GM18502 (cell line): ENCODE measurements at regions not wholly inside any gene's neighbourhood (a gene's known extent, or its start where the extent isn't known, plus 50 kb on each side); places are given as distances from the start of the nearest gene placed in this dataset.

ENCODE experiments used
- ATAC-seq: cut with Tn5 transposase; IDR thresholded peaks from one replicate; pipeline ENCODE4 v1.9.1; 2021; ENCODE audit warnings: mild to moderate bottlenecking; ENCODE audit not compliant: unreplicated experiment, poor library complexity

GRCh38 chr1:201609661-201610318, 70.9 kb downstream of the NAV1 start:
- ATAC-seq: no peak

DNA sequence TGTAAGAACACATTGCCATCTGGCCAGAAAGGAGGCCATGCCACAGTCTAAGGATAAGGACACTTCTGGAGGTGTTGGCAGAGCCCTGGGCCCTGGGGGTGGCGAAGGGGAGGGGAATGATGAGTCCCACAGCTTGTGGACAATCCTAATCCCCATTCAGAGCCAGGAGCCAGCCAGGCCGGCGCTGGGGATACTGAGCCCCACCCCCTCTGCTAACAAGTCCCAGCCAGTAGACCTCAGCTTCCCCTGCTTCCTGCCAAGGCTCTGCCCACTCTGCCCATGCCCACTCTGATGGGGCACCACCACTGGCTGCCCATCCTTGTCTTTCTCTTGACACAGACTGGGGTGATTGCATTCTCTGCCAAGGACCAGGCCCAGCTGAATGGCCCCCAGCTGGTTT, 71.9 kb downstream of the NAV1 start:
- ATAC-seq: no peak

- ATAC-seq: no peak
These were observed 73.7 kb downstream of the NAV1 start for GRCh38 chr1:201612645-201613044.

- no peak for ATAC-seq
These were observed 75.5 kb downstream of the NAV1 start for GRCh38 chr1:201614262-201615015.

- ATAC-seq: no peak
These were observed 78.2 kb downstream of the NAV1 start for GRCh38 chr1:201617157-201617556.

DNA sequence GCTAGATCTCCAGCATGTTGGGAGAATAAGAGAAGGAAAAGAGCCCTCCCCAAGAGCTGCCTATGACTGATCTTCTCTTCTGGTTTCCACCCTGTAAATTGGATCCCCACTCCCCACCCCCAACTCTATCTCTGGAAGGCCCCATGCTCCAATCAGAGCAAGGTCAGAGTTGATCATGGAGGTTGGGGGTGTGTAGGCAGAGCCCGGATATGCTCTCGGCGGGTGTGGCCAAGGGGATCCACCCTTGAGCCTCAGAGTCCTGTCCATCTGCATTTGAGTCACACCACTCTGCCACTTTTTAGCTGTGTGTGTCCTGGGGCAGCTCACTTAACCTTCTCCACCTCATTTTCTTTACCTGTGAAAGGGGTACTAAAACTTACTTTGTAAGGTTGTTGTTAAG, 79.5 kb downstream of the NAV1 start:
- ATAC-seq: no peak

- ATAC-seq: no peak
These were observed 80.0 kb downstream of the NAV1 start for GRCh38 chr1:201618905-201619304.

GRCh38 chr1:201619513-201619912, 80.6 kb downstream of the NAV1 start:
- no peak for ATAC-seq

GRCh38 chr1:201622353-201622752, 83.4 kb downstream of the NAV1 start:
- no peak for ATAC-seq

- no peak for ATAC-seq
These were observed 83.9 kb downstream of the NAV1 start for GRCh38 chr1:201622824-201623223.

- ATAC-seq: no peak
These were observed 85.9 kb downstream of the NAV1 start for GRCh38 chr1:201624741-201625225.

DNA sequence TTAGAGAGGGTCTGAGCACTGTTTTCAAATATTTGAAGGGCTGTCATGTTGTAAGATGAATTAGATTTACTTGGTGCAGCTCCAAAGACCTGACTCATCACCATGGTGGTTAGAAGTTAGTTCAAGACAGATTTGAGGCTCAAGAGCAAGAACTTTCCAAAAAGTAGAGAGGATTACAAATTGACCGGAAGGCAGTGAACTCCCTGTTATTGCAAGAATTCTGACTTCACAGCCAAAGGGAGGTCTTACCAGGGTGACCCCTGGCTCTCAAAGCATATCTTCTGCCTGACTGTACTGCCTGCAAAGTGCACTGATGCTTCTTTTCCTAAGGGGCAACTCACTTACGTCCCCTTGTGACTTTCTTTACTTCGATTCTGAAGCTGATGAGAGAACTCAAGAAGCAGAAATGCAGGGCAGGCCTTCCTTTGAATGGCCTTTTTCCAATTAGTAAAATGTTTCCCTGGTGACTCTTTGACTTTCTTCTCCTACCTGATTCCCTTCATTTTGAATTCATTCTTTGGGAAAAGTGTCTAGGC, 86.4 kb downstream of the NAV1 start:
- no peak for ATAC-seq

- ATAC-seq: no peak
These were observed 86.9 kb downstream of the NAV1 start for GRCh38 chr1:201625851-201626251.

GRCh38 chr1:201626629-201627275, 87.8 kb downstream of the NAV1 start:
- ATAC-seq: no peak

GRCh38 chr1:201628490-201628889, 89.6 kb downstream of the NAV1 start:
- ATAC-seq: no peak

- ATAC-seq: no peak
These were observed 91.7 kb downstream of the NAV1 start for GRCh38 chr1:201630582-201630981.

- ATAC-seq: no peak
These were observed 92.1 kb downstream of the NAV1 start for GRCh38 chr1:201631037-201631436.

DNA sequence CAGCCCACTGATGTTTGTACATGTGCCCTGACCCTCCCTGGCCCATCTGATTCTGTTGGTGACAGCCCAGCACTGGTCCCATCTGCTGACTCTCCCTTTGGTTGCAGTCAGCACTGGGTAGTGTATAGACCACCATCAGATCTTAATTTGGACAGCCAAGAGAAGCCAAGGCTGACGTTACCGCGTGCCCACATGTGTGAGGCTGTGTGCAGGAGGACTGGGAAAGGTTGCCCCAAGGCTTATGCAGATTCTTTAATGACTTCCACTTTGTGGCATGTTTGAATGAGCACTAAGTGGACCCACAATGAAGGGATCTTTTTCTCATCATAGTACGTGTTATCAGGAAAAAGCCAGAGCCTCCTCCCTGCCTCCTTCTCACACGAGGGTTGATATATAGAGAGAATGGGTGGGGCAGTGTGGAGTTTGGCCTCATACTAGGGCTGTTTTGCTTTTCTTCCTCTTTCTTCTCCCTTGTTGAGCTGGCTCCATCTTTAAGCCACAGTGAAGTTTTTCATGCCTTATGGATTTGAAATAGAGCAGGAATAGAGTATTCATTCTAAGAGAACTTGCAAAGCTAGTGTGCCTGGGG, 93.5 kb downstream of the NAV1 start:
- no peak for ATAC-seq

GRCh38 chr1:201633297-201633696, 94.4 kb downstream of the NAV1 start:
- no peak for ATAC-seq

- no peak for ATAC-seq
These were observed 94.9 kb downstream of the NAV1 start for GRCh38 chr1:201633811-201634210.

DNA sequence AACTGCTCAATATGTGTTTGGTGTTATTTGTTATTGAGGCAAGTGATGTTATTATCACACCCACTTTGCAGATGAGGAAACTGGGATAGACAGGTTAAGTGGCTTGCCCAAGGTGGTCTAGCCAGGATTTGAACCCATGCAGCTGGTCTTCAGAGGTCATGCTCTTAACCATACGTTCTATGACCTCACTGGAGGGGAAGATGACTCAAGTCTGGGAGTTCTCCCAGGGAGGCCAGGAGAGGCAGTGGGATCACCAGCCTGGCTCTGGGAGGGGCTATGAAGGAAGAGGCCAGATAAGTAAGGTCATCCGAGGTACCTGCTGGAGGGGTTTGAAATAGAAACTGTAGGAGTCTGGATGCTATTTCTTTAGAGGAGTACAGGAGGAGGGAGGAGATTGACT, 95.3 kb downstream of the NAV1 start:
- no peak for ATAC-seq
